Type B pancreatic cell (in vitro differentiated cells): ENCODE measurements at regions not wholly inside any gene's neighbourhood (a gene's known extent, or its start where the extent isn't known, plus 50 kb on each side); places are given as distances from the start of the nearest gene placed in this dataset.

Experiments
- DNase-seq: peaks from one replicate; pipeline ENCODE4 v3.0.0; 2021; ENCODE audit warnings: mixed read lengths; ENCODE audit not compliant: unreplicated experiment; ENCODE audit errors: extremely low spot score
- H3K27ac Mint-ChIP-seq: 2 replicates; pipeline ENCODE4 v1.8.0; 2021; ENCODE audit warnings: mild to moderate bottlenecking, mixed read lengths
- H3K27me3 Mint-ChIP-seq: 2 replicates; pipeline ENCODE4 v1.8.0; 2021; ENCODE audit warnings: mixed read lengths
- H3K36me3 Mint-ChIP-seq: 2 replicates; pipeline ENCODE4 v1.8.0; 2021; ENCODE audit warnings: mixed read lengths
- H3K4me1 Mint-ChIP-seq: one replicate; pipeline ENCODE4 v1.8.0; 2021; ENCODE audit warnings: mixed read lengths; ENCODE audit not compliant: unreplicated experiment
- H3K4me3 Mint-ChIP-seq: 2 replicates; pipeline ENCODE4 v1.8.0; 2021; ENCODE audit warnings: mild to moderate bottlenecking, mixed read lengths
- H3K9me3 Mint-ChIP-seq: 2 replicates; pipeline ENCODE4 v1.8.0; 2021; ENCODE audit warnings: mixed read lengths
- TF ChIP-seq, protein P1 (sequence below): fragments of 200-600 bp; sonication (generic); conservative IDR thresholded peaks from 2 replicates; pipeline ENCODE4 v1.5.0; 2021; ENCODE audit warnings: antibody characterized with exemption, mild to moderate bottlenecking

DNA sequence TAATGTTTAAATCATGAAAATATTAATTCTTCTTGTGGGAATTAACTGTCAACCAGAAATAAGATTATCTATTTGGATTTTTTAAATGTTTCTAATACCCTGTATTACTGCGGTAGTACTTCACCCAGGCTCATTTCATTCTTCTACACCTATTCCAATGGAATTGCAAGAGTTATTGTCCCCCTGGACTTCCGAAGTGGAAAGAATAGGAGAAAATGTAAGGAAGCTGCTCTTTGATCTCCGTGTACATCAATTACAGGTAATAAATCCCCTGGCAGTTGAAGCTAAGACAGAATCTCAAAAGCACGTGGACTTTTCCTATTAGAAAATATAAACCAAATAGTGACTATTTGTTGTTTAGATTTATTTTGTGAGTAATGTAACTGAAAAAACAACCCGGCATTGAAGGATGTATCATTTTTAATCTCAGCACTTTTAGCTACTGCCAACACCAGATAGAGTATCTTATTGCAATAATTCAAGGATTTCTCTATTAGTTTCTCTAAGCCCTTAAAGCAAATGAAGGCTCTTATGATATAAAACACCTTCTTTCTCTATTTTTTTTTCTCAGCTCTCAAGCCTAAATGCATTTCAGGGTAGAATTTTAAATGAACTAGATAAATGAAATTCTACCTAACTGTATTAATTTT, 77.3 kb downstream of the MZT1 start:
- no peaks in the 10 kb centered on the region for H3K27me3 Mint-ChIP-seq
- H3K4me1 Mint-ChIP-seq, result peaks cover 8% of the 10 kb centered on the region
- H3K36me3 Mint-ChIP-seq, result no peaks in the 10 kb centered on the region
- no peak for DNase-seq
- TF ChIP-seq, protein P1, sequence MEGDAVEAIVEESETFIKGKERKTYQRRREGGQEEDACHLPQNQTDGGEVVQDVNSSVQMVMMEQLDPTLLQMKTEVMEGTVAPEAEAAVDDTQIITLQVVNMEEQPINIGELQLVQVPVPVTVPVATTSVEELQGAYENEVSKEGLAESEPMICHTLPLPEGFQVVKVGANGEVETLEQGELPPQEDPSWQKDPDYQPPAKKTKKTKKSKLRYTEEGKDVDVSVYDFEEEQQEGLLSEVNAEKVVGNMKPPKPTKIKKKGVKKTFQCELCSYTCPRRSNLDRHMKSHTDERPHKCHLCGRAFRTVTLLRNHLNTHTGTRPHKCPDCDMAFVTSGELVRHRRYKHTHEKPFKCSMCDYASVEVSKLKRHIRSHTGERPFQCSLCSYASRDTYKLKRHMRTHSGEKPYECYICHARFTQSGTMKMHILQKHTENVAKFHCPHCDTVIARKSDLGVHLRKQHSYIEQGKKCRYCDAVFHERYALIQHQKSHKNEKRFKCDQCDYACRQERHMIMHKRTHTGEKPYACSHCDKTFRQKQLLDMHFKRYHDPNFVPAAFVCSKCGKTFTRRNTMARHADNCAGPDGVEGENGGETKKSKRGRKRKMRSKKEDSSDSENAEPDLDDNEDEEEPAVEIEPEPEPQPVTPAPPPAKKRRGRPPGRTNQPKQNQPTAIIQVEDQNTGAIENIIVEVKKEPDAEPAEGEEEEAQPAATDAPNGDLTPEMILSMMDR, result no peak
- no peaks in the 10 kb centered on the region for H3K9me3 Mint-ChIP-seq
- no peak overlapping the region for H3K27ac Mint-ChIP-seq
- no peak overlapping the region for H3K4me3 Mint-ChIP-seq

- Mint-ChIP-seq H3K4me1 (peaks cover 8% of the 10 kb centered on the region), H3K27me3 (no peaks in the 10 kb centered on the region), H3K4me3 (no peak overlapping the region), H3K36me3 (no peaks in the 10 kb centered on the region), H3K9me3 (no peaks in the 10 kb centered on the region), H3K27ac (no peak overlapping the region)
- DNase-seq, result no peak
- TF ChIP-seq, protein P1, result peak; percentile 48
These were observed 78.8 kb downstream of the MZT1 start for GRCh38 chr13:72648513-72649065.

DNA sequence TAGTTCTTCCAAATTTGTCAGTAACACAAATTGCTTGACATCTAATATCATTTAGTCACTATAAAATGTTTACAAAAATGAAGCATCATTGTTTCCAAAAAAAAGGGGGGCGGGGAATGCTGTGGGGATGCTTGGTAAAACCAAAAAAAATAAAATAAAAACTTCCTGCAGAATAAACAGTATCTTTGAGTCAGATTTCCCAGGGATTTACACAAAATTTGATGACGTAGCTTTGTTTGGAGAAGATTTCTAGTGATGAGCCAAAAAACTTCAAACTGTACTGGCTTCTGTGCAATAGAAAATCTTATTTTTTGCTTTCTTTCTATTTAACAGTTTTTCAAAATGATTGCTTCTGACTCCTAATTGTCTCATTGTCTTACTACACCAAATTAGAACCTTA, 80.0 kb downstream of the MZT1 start:
- Mint-ChIP-seq H3K4me3 (no peak overlapping the region), H3K27me3 (no peaks in the 10 kb centered on the region), H3K9me3 (no peaks in the 10 kb centered on the region), H3K27ac (no peak overlapping the region), H3K36me3 (no peaks in the 10 kb centered on the region), H3K4me1 (peaks cover 8% of the 10 kb centered on the region)
- DNase-seq, result no peak
- TF ChIP-seq, protein P1, result no peak

GRCh38 chr13:72645521-72645920, 81.9 kb downstream of the MZT1 start:
- H3K27me3 Mint-ChIP-seq, result no peaks in the 10 kb centered on the region
- no peaks in the 10 kb centered on the region for H3K36me3 Mint-ChIP-seq
- no peaks in the 10 kb centered on the region for H3K9me3 Mint-ChIP-seq
- H3K27ac Mint-ChIP-seq, result no peak overlapping the region
- no peak for DNase-seq
- no peak overlapping the region for H3K4me3 Mint-ChIP-seq
- no peaks in the 10 kb centered on the region for H3K4me1 Mint-ChIP-seq
- TF ChIP-seq, protein P1, result no peak

GRCh38 chr13:72643311-72643989, 84.0 kb downstream of the MZT1 start:
- Mint-ChIP-seq H3K36me3 (no peaks in the 10 kb centered on the region), H3K27me3 (no peaks in the 10 kb centered on the region), H3K9me3 (no peaks in the 10 kb centered on the region), H3K27ac (no peak overlapping the region), H3K4me3 (no peak overlapping the region), H3K4me1 (no peaks in the 10 kb centered on the region)
- no peak for DNase-seq
- TF ChIP-seq, protein P1, result peak; percentile 83
